PC-3 (cell line): ENCODE measurements at regions not wholly inside any gene's neighbourhood (a gene's known extent, or its start where the extent isn't known, plus 50 kb on each side); places are given as distances from the start of the nearest gene placed in this dataset.

Source experiments
- EZH2 ChIP-seq: fragments of 300-600 bp; sonication (generic); IDR thresholded peaks from one replicate; pipeline ENCODE4 v1.6.1; 2017; ENCODE audit warnings: antibody characterized with exemption, mild to moderate bottlenecking, low read length; ENCODE audit not compliant: unreplicated experiment
- TF ChIP-seq, protein P1 (sequence below): fragments of 300-600 bp; sonication (generic); conservative IDR thresholded peaks from 2 replicates; pipeline ENCODE4 v1.5.1; 2017; ENCODE audit warnings: antibody characterized with exemption, low read depth, mild to moderate bottlenecking, low read length

DNA sequence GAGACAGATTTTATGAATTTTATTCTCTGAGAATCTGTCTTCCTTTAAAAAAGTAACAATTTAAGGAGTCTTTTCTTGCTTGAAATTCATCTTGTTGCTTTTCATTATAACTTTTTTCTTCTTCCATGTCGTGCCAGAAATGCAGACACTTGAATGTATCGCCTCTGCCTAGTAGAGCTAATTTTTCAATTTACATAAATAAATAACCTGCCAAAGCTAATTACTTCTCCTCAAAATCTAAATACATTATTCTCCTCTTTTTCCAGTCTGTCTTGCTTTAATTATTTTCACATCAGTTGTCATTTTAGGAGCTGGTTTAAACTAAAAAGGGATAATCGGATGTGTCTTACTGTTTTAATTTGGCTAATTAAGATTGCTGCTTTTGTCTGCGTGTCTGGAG lies 711.1 kb upstream of the SEL1L start:
- TF ChIP-seq, protein P1, sequence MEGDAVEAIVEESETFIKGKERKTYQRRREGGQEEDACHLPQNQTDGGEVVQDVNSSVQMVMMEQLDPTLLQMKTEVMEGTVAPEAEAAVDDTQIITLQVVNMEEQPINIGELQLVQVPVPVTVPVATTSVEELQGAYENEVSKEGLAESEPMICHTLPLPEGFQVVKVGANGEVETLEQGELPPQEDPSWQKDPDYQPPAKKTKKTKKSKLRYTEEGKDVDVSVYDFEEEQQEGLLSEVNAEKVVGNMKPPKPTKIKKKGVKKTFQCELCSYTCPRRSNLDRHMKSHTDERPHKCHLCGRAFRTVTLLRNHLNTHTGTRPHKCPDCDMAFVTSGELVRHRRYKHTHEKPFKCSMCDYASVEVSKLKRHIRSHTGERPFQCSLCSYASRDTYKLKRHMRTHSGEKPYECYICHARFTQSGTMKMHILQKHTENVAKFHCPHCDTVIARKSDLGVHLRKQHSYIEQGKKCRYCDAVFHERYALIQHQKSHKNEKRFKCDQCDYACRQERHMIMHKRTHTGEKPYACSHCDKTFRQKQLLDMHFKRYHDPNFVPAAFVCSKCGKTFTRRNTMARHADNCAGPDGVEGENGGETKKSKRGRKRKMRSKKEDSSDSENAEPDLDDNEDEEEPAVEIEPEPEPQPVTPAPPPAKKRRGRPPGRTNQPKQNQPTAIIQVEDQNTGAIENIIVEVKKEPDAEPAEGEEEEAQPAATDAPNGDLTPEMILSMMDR, result no peak
- TF ChIP-seq EZH2, result no peak
